ENCODE measurements at regions not wholly inside any gene's neighbourhood (a gene's known extent, or its start where the extent isn't known, plus 50 kb on each side); places are given as distances from the start of the nearest gene placed in this dataset.

- no peak overlapping the region for H3K27ac ChIP-seq
- H3K27me3 ChIP-seq, result no peaks in the 10 kb centered on the region
- H3K9me3 ChIP-seq, result no peaks in the 10 kb centered on the region
- WGBS, 2 donors, result 48 to 62% methylated on average over 3 of the region's 3 CpGs
- DNase-seq (no peak), FAIRE-seq (no peak), ATAC-seq (no peak)
- TF ChIP-seq CTCF (IDR thresholded peaks at IDR 0.05), result no peak
- H3K4me1 ChIP-seq, result no peaks in the 10 kb centered on the region
- no peak overlapping the region for H3K4me3 ChIP-seq
- intact Hi-C loops (cut with DNase I), result no loop called here
- no peaks in the 10 kb centered on the region for H3K36me3 ChIP-seq
Measured at GRCh38 chr14:36055681-36056225, 120.8 kb downstream of the PTCSC3 start.

- intact Hi-C loops (cut with DNase I), result no loop called here
- Histone ChIP-seq H3K36me3 (no peaks in the 10 kb centered on the region), H3K9me3 (no peaks in the 10 kb centered on the region), H3K27me3 (no peaks in the 10 kb centered on the region), H3K4me1 (no peaks in the 10 kb centered on the region), H3K27ac (no peak overlapping the region), H3K4me3 (no peak overlapping the region)
- ATAC-seq, result no peak
- WGBS, 2 donors, result 56 to 70% methylated on average over 3 of the region's 3 CpGs
- DNase-seq, result no peak
- TF ChIP-seq CTCF (IDR thresholded peaks at IDR 0.05), result no peak
- no peak for FAIRE-seq
Measured at GRCh38 chr14:36055052-36055378, 121.5 kb downstream of the PTCSC3 start.

GRCh38 chr14:36054353-36055051 is 122.0 kb downstream of the PTCSC3 start:
- H3K27ac ChIP-seq, result no peak overlapping the region
- H3K4me3 ChIP-seq, result no peak overlapping the region
- H3K27me3 ChIP-seq, result no peaks in the 10 kb centered on the region
- intact Hi-C loops (cut with DNase I), result no loop called here
- H3K9me3 ChIP-seq, result no peaks in the 10 kb centered on the region
- DNase-seq, result no peak
- H3K36me3 ChIP-seq, result no peaks in the 10 kb centered on the region
- WGBS, 2 donors, result 47 to 48% methylated on average over 3 of the region's 3 CpGs
- no peak for TF ChIP-seq CTCF (IDR thresholded peaks at IDR 0.05)
- no peak for FAIRE-seq
- ATAC-seq, result no peak
- H3K4me1 ChIP-seq, result no peaks in the 10 kb centered on the region

GRCh38 chr14:36052681-36053080 is 123.8 kb downstream of the PTCSC3 start:
- no peaks in the 10 kb centered on the region for H3K4me1 ChIP-seq
- H3K36me3 ChIP-seq, result no peaks in the 10 kb centered on the region
- FAIRE-seq (no peak), ATAC-seq (no peak), DNase-seq (no peak)
- TF ChIP-seq CTCF (IDR thresholded peaks at IDR 0.05), result no peak
- no peaks in the 10 kb centered on the region for H3K27me3 ChIP-seq
- H3K4me3 ChIP-seq, result no peak overlapping the region
- no peaks in the 10 kb centered on the region for H3K9me3 ChIP-seq
- intact Hi-C loops (cut with DNase I), result no loop called here
- H3K27ac ChIP-seq, result no peak overlapping the region
- 70 to 87% methylated on average over 3 of the region's 3 CpGs for WGBS, 2 donors

- FAIRE-seq, result no peak
- no peak for ATAC-seq
- Histone ChIP-seq H3K27me3 (no peaks in the 10 kb centered on the region), H3K4me3 (no peak overlapping the region), H3K36me3 (no peaks in the 10 kb centered on the region), H3K9me3 (no peaks in the 10 kb centered on the region), H3K4me1 (no peaks in the 10 kb centered on the region), H3K27ac (no peak overlapping the region)
- intact Hi-C loops (cut with DNase I), result no loop called here
- TF ChIP-seq CTCF (IDR thresholded peaks at IDR 0.05), result no peak
- no peak for DNase-seq
- 65 to 67% methylated on average over 1 of the region's 1 CpG for WGBS, 2 donors
Measured at GRCh38 chr14:36052063-36052462, 124.5 kb downstream of the PTCSC3 start.
